ENCODE measurements at regions not wholly inside any gene's neighbourhood (a gene's known extent, or its start where the extent isn't known, plus 50 kb on each side); places are given as distances from the start of the nearest gene placed in this dataset.

DNA sequence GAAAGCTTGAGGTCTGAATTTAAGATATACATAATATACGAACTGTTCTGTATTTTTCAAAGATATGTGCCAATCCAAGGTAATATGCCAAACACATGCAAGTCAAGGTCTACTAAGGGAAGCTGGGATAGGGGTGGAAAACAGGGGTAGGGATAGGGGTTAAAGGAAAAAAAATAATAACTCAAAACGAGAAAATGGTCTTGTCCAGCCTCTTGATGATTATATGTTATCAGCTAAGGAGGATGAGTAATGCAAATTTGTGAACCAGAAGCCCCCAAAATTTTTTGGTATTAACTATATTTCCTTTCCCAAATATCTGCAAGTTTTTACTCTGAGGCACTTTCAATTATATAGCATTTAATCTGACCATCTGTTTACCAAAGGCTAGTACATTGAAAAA lies 219.3 kb downstream of the ZEB2 start:
- H3K27ac Mint-ChIP-seq: no peak overlapping the region
- H3K4me3 Mint-ChIP-seq: no peak overlapping the region
- no peaks in the 10 kb centered on the region for H3K27me3 Mint-ChIP-seq (ENCODE audit: low read depth)
- no peaks in the 10 kb centered on the region for H3K4me1 Mint-ChIP-seq
- peaks cover 21% of the 10 kb centered on the region for H3K36me3 Mint-ChIP-seq (ENCODE audit: low read depth)
- TF ChIP-seq, protein P1, sequence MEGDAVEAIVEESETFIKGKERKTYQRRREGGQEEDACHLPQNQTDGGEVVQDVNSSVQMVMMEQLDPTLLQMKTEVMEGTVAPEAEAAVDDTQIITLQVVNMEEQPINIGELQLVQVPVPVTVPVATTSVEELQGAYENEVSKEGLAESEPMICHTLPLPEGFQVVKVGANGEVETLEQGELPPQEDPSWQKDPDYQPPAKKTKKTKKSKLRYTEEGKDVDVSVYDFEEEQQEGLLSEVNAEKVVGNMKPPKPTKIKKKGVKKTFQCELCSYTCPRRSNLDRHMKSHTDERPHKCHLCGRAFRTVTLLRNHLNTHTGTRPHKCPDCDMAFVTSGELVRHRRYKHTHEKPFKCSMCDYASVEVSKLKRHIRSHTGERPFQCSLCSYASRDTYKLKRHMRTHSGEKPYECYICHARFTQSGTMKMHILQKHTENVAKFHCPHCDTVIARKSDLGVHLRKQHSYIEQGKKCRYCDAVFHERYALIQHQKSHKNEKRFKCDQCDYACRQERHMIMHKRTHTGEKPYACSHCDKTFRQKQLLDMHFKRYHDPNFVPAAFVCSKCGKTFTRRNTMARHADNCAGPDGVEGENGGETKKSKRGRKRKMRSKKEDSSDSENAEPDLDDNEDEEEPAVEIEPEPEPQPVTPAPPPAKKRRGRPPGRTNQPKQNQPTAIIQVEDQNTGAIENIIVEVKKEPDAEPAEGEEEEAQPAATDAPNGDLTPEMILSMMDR (IDR thresholded peaks at IDR 0.05; ENCODE audit: unreplicated experiment in 3 of 3): no peak
- H3K9me3 Mint-ChIP-seq: peaks cover 8% of the 10 kb centered on the region

DNA sequence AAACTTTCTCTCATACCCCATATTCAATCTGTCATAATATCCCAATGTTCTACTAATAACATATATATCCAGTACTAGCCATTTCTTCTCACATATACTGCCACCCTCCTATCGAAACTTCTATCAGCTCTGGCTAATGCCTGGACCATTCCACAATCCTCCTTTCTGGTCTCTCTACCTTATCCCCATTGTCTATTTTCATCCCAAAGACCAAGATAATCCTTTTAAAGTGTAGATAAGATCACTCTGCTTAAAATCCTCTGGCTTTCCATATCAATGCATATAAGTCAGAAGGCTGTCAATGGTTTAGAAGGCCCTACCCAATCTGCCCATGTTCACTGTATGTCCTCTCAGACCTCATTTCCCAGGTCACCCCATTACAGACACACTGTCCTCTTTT lies 229.6 kb downstream of the ZEB2 start:
- peaks cover 12% of the 10 kb centered on the region for H3K9me3 Mint-ChIP-seq
- H3K4me3 Mint-ChIP-seq: no peak overlapping the region
- TF ChIP-seq, protein P1 (IDR thresholded peaks at IDR 0.05; ENCODE audit: unreplicated experiment in 3 of 3): no peak
- no peaks in the 10 kb centered on the region for H3K36me3 Mint-ChIP-seq (ENCODE audit: low read depth)
- no peaks in the 10 kb centered on the region for H3K27me3 Mint-ChIP-seq (ENCODE audit: low read depth)
- no peaks in the 10 kb centered on the region for H3K4me1 Mint-ChIP-seq
- H3K27ac Mint-ChIP-seq: no peak overlapping the region

DNA sequence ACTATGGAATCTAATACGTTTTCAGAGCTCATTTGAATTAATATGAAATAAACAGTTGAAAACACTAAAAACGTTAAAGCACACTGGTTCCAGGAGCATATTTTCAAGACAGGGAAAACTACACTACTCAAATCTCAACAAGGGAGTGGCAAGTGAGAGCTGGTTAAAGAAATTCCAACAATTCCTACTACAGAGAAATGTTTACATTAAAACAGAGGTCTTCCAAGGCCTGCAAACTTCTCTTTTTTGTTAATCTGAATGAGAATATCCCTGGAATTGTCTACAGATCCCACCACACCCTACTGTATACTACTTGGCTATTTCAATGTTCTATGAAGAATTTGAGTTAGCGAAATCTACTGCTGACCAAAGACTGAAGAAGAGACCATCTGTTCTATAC lies 231.5 kb downstream of the ZEB2 start:
- Mint-ChIP-seq H3K9me3 (peaks cover 12% of the 10 kb centered on the region), H3K27me3 (ENCODE audit: low read depth) (no peaks in the 10 kb centered on the region), H3K36me3 (ENCODE audit: low read depth) (no peaks in the 10 kb centered on the region), H3K4me1 (no peaks in the 10 kb centered on the region), H3K4me3 (no peak overlapping the region), H3K27ac (peak overlapping the region in 1 of 3 experiments; percentile 31)
- TF ChIP-seq, protein P1 (IDR thresholded peaks at IDR 0.05; ENCODE audit: unreplicated experiment in 3 of 3): no peak

DNA sequence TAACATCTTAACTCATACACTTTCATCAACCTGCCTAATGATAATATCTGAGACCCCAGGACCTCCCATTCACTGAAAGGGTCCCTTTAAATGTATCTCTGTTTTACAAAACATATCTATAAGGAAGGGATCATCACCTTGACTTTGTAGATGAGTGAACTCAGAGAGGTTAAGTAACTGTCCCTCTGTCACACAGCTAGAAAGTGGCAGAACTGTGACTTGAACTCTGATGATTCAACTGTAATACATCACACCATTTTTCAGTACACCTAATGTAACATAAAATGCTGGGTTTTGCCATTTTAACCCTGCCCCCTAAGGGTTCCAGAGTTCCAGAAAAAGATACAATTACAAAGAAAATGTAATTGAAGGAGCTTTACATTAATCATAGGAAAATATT lies 234.6 kb downstream of the ZEB2 start:
- Mint-ChIP-seq H3K27me3 (ENCODE audit: low read depth) (no peaks in the 10 kb centered on the region), H3K36me3 (ENCODE audit: low read depth) (no peaks in the 10 kb centered on the region), H3K27ac (no peak overlapping the region), H3K9me3 (peaks cover 7% of the 10 kb centered on the region), H3K4me1 (no peaks in the 10 kb centered on the region), H3K4me3 (no peak overlapping the region)
- TF ChIP-seq, protein P1 (IDR thresholded peaks at IDR 0.05; ENCODE audit: unreplicated experiment in 3 of 3): no peak

DNA sequence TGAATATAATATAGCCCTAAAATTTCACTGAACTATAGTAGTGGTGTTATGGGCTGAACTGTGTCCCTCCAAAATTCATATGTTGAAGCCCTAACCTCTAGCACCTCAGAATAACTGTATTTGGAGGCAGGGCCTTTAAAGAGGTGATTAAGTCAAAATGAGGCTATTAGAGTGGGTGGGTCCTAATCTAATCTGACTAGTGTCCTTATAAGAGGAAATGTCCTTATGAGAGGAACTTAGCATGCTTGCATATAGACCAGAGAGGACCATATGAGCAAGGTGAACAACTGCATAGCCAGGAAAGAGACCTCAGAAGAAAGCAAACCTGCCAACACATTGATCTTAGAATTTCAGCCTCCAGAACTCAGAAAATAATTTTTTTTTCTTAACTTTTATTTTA lies 238.4 kb downstream of the ZEB2 start:
- TF ChIP-seq, protein P1 (IDR thresholded peaks at IDR 0.05; ENCODE audit: unreplicated experiment in 3 of 3): no peak
- Mint-ChIP-seq H3K4me1 (no peaks in the 10 kb centered on the region), H3K4me3 (no peak overlapping the region), H3K27me3 (ENCODE audit: low read depth) (no peaks in the 10 kb centered on the region), H3K27ac (no peak overlapping the region), H3K36me3 (ENCODE audit: low read depth) (no peaks in the 10 kb centered on the region), H3K9me3 (no peaks in the 10 kb centered on the region)

DNA sequence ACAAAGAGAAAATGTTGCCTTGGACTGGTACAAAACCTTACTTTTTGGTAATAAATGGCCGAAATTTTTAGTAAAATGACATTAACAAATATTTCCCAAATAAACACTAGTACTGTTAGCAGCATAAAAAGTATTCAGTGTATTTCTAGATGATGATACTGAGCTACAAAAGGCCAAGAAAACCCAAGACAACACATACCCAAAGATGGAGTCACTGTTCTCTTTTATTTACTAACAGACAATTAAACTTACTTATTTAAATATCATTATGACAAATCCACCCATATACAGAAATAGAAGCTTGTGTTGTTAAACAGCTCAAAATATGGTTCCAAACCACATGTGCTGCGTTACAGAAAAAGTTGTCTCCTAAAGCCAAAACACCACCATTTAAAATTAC lies 239.9 kb downstream of the ZEB2 start:
- TF ChIP-seq, protein P1 (IDR thresholded peaks at IDR 0.05; ENCODE audit: unreplicated experiment in 3 of 3): no peak
- H3K36me3 Mint-ChIP-seq (ENCODE audit: low read depth): peaks cover 4% of the 10 kb centered on the region
- no peaks in the 10 kb centered on the region for H3K9me3 Mint-ChIP-seq
- no peak overlapping the region for H3K27ac Mint-ChIP-seq
- no peak overlapping the region for H3K4me3 Mint-ChIP-seq
- no peaks in the 10 kb centered on the region for H3K4me1 Mint-ChIP-seq
- no peaks in the 10 kb centered on the region for H3K27me3 Mint-ChIP-seq (ENCODE audit: low read depth)
